ENCODE measurements at regions not wholly inside any gene's neighbourhood (a gene's known extent, or its start where the extent isn't known, plus 50 kb on each side); places are given as distances from the start of the nearest gene placed in this dataset.

DNA sequence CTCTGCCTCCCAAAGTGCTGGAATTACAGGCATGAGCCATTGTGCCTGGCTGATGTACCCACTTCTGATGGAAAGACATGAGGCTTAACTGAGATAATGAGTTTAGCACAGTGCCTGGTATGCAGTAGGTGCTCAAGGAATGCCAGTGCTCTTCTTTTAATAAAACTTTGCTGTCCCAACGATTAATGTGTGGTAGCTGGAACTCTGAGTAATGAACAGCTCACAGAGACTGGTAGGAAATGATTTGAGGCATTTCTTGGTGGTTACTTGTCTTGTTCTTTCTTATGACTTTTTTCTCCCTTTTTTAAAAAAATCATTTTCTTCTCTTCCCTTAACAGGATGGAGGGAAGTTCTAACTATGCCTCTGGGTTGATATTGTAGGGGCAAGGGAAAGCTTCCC, 235.7 kb upstream of the PWP1 start:
- DNase-seq, result no peak

GRCh38 chr12:107450541-107450940, 235.1 kb upstream of the PWP1 start:
- no peak for DNase-seq

GRCh38 chr12:107451246-107451645, 234.4 kb upstream of the PWP1 start:
- no peak for DNase-seq

- no peak for DNase-seq
Observed at GRCh38 chr12:107454109-107454830, 231.3 kb upstream of the PWP1 start.

DNA sequence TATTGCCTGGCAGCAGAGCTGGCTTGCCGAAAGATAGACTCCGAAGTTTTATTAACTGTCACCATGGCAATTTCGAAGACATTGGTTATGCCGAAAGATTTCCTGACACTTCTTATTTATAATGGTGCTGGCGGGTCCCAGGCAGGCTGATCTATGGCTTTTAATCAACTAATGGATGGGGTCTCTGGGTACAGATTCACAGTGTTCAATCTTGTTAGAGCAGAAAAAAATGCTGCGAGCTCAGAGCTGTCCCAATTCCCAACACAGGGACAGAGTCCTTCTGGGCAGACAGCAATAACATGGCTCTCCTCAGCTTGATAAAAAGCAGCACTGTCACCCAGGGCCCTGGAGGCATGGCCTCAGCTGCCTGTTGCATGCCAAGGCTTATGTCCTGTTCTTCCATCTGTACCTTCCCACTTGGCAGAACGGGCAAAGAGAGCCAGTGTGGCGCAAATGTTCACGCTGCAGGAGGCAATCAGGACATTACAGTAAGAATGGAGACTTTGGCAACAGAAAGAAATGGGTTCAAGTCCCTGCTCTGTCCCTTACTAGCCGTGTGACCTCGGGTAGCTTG, 228.2 kb upstream of the PWP1 start:
- DNase-seq, result no peak

DNA sequence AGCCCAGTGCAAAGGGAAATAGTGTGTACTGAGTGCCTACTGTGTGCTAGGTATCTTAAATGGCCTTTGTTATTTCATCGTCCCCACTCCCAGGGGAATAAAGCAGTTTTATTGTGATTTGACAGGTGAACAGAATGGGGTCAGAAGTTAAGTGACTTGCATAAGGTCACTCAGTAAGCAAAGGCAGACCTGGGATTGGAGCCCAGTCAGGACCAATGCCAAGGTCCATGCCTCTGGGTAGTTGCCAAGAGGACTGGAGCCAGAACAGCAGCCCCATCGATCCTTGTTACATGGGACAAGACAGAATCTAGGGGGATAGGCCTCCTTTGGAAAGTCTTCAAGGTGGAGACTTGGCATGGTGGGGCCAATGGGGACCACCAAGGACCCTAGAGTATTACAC, 227.4 kb upstream of the PWP1 start:
- DNase-seq, result no peak

GRCh38 chr12:107458990-107459389, 226.6 kb upstream of the PWP1 start:
- DNase-seq, result no peak

DNA sequence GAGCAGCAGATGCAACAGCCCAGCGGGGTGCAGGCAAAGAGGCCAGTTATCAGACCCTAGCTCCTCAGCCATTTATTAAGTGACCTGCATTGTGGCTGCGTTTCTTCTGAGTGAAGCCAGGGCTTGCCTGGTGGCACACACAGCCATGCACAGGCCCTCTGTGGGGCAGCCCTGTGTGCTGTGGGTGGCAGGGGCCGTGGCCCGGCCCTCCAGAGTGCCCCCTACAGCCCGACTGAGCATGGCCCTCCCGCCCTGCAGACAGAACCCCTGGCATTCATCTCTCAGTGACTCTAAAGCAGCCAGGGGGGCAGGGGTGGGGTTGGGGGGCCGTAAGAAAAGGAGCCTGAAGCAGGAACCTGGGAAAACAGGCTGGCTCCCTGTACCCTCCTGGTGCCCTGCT, 226.0 kb upstream of the PWP1 start:
- no peak for DNase-seq

DNA sequence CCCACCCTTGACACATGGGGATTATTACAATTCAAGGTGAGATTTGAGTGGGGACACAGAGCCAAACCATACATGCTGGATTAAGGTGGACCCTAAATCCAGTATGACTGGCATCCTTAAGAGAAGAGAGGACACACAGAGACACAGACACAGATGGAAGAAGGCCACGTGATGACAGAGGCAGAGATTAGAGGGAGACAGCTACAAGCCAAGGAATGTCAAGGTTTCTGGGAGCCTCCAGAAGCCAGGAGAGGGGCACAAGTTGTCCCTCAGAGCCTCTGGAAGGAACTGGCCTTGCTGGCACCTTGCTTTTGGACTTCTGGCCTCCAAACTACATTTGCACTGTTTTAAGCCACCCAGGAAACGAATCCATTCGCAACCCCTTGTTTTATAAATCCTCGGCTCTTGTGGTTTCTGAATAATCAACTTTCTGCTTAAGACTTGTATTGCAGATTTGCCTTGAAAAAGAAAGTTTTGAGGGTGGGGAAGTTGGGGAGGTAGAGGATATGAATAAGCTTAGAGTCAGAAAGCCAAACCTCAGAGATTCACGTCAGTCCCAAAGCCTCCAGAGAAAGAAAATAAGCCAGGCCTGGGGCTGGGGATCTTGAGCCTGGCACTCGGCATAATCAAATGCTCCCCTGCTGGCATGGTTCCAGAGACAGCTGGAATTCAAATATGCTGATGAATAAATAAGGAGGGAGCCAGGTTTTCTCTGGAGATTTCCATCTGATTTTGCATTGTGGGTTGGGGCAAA, 224.2 kb upstream of the PWP1 start:
- no peak for DNase-seq

GRCh38 chr12:107462428-107463332, 222.9 kb upstream of the PWP1 start:
- DNase-seq, result no peak

GRCh38 chr12:107464644-107465043, 221.0 kb upstream of the PWP1 start:
- no peak for DNase-seq

DNA sequence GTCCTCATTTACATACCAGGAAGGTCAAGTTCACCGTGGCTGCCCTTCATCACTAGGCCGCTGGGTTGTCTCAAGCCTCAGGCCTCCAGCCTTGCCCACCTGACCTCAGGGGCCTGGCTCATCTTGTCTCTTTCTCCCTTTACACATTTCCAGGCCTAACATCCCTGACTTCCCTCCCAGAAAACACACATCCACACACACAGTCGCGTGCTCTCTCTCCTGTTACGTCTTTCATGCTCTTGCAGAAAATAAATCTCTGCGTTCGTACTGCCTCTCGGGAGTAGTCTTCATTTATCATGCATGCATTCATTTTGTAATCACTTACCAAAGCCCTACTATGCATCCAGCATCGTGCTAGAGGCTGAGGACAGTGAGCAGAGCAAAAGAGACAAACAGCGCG, 220.0 kb upstream of the PWP1 start:
- no peak for DNase-seq

GRCh38 chr12:107467716-107468115, 217.9 kb upstream of the PWP1 start:
- no peak for DNase-seq

- no peak for DNase-seq
Observed at GRCh38 chr12:107468182-107468581, 217.4 kb upstream of the PWP1 start.

- DNase-seq, result no peak
Observed at GRCh38 chr12:107469011-107469410, 216.6 kb upstream of the PWP1 start.

- DNase-seq, result no peak
Observed at GRCh38 chr12:107470645-107471044, 215.0 kb upstream of the PWP1 start.

- no peak for DNase-seq
Observed at GRCh38 chr12:107472308-107472707, 213.3 kb upstream of the PWP1 start.

DNA sequence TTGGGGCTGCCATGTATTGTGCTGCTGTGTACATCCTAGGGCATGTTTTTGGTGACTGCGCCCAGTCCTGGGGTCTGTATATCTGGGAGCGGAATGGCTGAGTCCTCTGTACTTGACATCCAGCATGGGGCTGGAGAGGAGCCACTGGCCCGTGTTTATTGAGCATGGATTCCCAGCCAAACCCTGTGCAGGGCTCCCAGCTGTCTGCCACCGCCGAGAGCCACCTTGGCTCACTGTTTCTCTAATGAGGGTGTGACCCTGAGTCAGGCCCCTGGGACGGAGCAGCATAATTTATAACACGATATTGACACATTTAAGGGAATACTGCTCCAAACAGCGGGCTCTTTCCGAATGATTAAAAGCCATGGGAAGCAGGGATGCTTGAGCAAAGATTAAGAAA, 211.5 kb upstream of the PWP1 start:
- no peak for DNase-seq

GRCh38 chr12:107474639-107475539, 210.7 kb upstream of the PWP1 start:
- DNase-seq, result no peak

- no peak for DNase-seq
Observed at GRCh38 chr12:107475900-107476299, 209.7 kb upstream of the PWP1 start.

DNA sequence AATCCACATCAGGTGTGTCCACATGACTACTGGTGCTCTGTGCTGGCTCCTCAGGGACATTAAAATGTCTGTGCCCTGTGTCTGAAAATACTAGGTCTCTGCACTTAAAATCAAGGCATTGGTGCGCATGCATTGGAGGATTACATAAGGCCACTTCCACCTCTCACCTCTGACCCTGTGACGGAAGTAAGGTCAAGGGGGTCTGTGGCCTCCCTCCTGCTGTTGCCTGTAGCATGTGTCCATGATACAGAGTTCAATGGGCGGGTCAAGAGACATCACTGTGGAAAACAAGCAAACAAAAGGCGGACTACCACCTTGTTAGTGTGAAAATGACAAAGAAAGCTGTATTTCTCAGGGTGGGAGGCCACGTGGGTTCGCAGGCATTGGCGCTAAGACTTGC, 208.6 kb upstream of the PWP1 start:
- DNase-seq, result no peak
